IgD-negative memory B cell (primary cell): ENCODE measurements at regions not wholly inside any gene's neighbourhood (a gene's known extent, or its start where the extent isn't known, plus 50 kb on each side); places are given as distances from the start of the nearest gene placed in this dataset.
"Not testable (repeated sequence)": the region's sequence is repeated elsewhere in the genome, so short reads cannot be mapped to it uniquely, and the experiment has no call there.

Source experiments
- H3K27ac Mint-ChIP-seq, 3 donors: one replicate each; pipeline ENCODE4 v1.8.0; 2020 to 2022; ENCODE audit warnings: mild to moderate bottlenecking in 3 of 3, mixed read lengths in 3 of 3, moderate library complexity in 1 of 3
- H3K27me3 Mint-ChIP-seq: one replicate; pipeline ENCODE4 v1.8.0; 2021; ENCODE audit warnings: mixed read lengths
- H3K36me3 Mint-ChIP-seq: one replicate; pipeline ENCODE4 v1.8.0; 2020; ENCODE audit warnings: mild to moderate bottlenecking, mixed read lengths
- H3K4me1 Mint-ChIP-seq, 3 donors: one replicate each; pipeline ENCODE4 v1.8.0; 2020 to 2022; ENCODE audit warnings: mixed read lengths in 3 of 3, mild to moderate bottlenecking in 1 of 3
- H3K4me3 Mint-ChIP-seq, 4 donors: one replicate each; pipeline ENCODE4 v1.8.0; 2020 to 2022; ENCODE audit warnings: mild to moderate bottlenecking in 4 of 4, mixed read lengths in 4 of 4, moderate library complexity in 3 of 4
- H3K9me3 Mint-ChIP-seq, 3 donors: one replicate each; pipeline ENCODE4 v1.8.0; 2020 to 2021; ENCODE audit warnings: mixed read lengths in 3 of 3, mild to moderate bottlenecking in 1 of 3

- no peaks in the 10 kb centered on the region for H3K36me3 Mint-ChIP-seq
- no peaks in the 10 kb centered on the region for H3K27me3 Mint-ChIP-seq
- H3K4me3 Mint-ChIP-seq: no peak overlapping the region
- no peak overlapping the region for H3K27ac Mint-ChIP-seq
- no peaks in the 10 kb centered on the region for H3K4me1 Mint-ChIP-seq
- H3K9me3 Mint-ChIP-seq: peaks cover 0 to 2% (median 0%) of the 10 kb centered on the region in 3 donors
Measured at GRCh38 chr2:192952245-192952644, 757.5 kb upstream of the TMEFF2 start.

GRCh38 chr2:192948316-192948715, 753.6 kb upstream of the TMEFF2 start:
- H3K36me3 Mint-ChIP-seq: no peaks in the 10 kb centered on the region
- H3K4me3 Mint-ChIP-seq: no peak overlapping the region
- H3K27me3 Mint-ChIP-seq: no peaks in the 10 kb centered on the region
- no peak overlapping the region for H3K27ac Mint-ChIP-seq
- no peaks in the 10 kb centered on the region for H3K4me1 Mint-ChIP-seq
- no peaks in the 10 kb centered on the region for H3K9me3 Mint-ChIP-seq

GRCh38 chr2:192947352-192947751, 752.6 kb upstream of the TMEFF2 start:
- H3K36me3 Mint-ChIP-seq: no peaks in the 10 kb centered on the region
- H3K4me3 Mint-ChIP-seq: no peak overlapping the region
- H3K9me3 Mint-ChIP-seq: peaks cover 0 to 5% (median 0%) of the 10 kb centered on the region in 3 donors
- H3K4me1 Mint-ChIP-seq: no peaks in the 10 kb centered on the region
- no peak overlapping the region for H3K27ac Mint-ChIP-seq
- no peaks in the 10 kb centered on the region for H3K27me3 Mint-ChIP-seq

- Mint-ChIP-seq H3K36me3 (no peaks in the 10 kb centered on the region), H3K27me3 (peaks cover 3% of the 10 kb centered on the region), H3K4me3 (no peak overlapping the region), H3K27ac (no peak overlapping the region), H3K4me1 (no peaks in the 10 kb centered on the region), H3K9me3 (peaks cover 1 to 5% (median 2%) of the 10 kb centered on the region in 3 donors)
Measured at GRCh38 chr2:192940767-192941166, 746.0 kb upstream of the TMEFF2 start.

GRCh38 chr2:192932376-192932775, 737.6 kb upstream of the TMEFF2 start:
- Mint-ChIP-seq H3K4me3 (no peak overlapping the region), H3K36me3 (no peaks in the 10 kb centered on the region), H3K27ac (no peak overlapping the region), H3K4me1 (no peaks in the 10 kb centered on the region), H3K9me3 (peaks cover 0 to 3% (median 0%) of the 10 kb centered on the region in 3 donors), H3K27me3 (no peaks in the 10 kb centered on the region)

- not testable (repeated sequence) for H3K4me1 Mint-ChIP-seq, H3K36me3 Mint-ChIP-seq, H3K4me3 Mint-ChIP-seq, H3K27ac Mint-ChIP-seq, H3K9me3 Mint-ChIP-seq, H3K27me3 Mint-ChIP-seq
Measured at GRCh38 chr2:192921631-192922030, 726.9 kb upstream of the TMEFF2 start.

GRCh38 chr2:192901446-192901845, 706.7 kb upstream of the TMEFF2 start:
- Mint-ChIP-seq H3K9me3 (peaks cover 0 to 4% (median 0%) of the 10 kb centered on the region in 3 donors), H3K27ac (no peak overlapping the region), H3K27me3 (no peaks in the 10 kb centered on the region), H3K4me3 (no peak overlapping the region), H3K36me3 (no peaks in the 10 kb centered on the region), H3K4me1 (no peaks in the 10 kb centered on the region)

GRCh38 chr2:192899466-192899865, 704.7 kb upstream of the TMEFF2 start:
- Mint-ChIP-seq H3K27me3 (no peaks in the 10 kb centered on the region), H3K4me1 (no peaks in the 10 kb centered on the region), H3K4me3 (no peak overlapping the region), H3K36me3 (no peaks in the 10 kb centered on the region), H3K9me3 (no peaks in the 10 kb centered on the region), H3K27ac (no peak overlapping the region)

- not testable (repeated sequence) for H3K9me3 Mint-ChIP-seq, H3K36me3 Mint-ChIP-seq, H3K4me1 Mint-ChIP-seq, H3K27ac Mint-ChIP-seq, H3K4me3 Mint-ChIP-seq, H3K27me3 Mint-ChIP-seq
Measured at GRCh38 chr2:192893976-192894375, 699.2 kb upstream of the TMEFF2 start.

- no peaks in the 10 kb centered on the region for H3K36me3 Mint-ChIP-seq
- H3K9me3 Mint-ChIP-seq: no peaks in the 10 kb centered on the region
- no peaks in the 10 kb centered on the region for H3K4me1 Mint-ChIP-seq
- no peak overlapping the region for H3K4me3 Mint-ChIP-seq
- no peak overlapping the region for H3K27ac Mint-ChIP-seq
- H3K27me3 Mint-ChIP-seq: no peaks in the 10 kb centered on the region
Measured at GRCh38 chr2:192888109-192888508, 693.4 kb upstream of the TMEFF2 start.

GRCh38 chr2:192887337-192887736, 692.6 kb upstream of the TMEFF2 start:
- no peak overlapping the region for H3K27ac Mint-ChIP-seq

GRCh38 chr2:192886636-192887035, 691.9 kb upstream of the TMEFF2 start:
- no peaks in the 10 kb centered on the region for H3K36me3 Mint-ChIP-seq
- H3K27ac Mint-ChIP-seq: no peak overlapping the region

More at GRCh38 chr2:192887337-192887736, 692.6 kb upstream of the TMEFF2 start:
- Mint-ChIP-seq H3K9me3 (no peaks in the 10 kb centered on the region), H3K36me3 (no peaks in the 10 kb centered on the region), H3K4me1 (no peaks in the 10 kb centered on the region), H3K27me3 (no peaks in the 10 kb centered on the region), H3K4me3 (no peak overlapping the region)

GRCh38 chr2:192885569-192886160, 690.9 kb upstream of the TMEFF2 start:
- no peaks in the 10 kb centered on the region for H3K27me3 Mint-ChIP-seq
- H3K4me1 Mint-ChIP-seq: no peaks in the 10 kb centered on the region
- no peak overlapping the region for H3K4me3 Mint-ChIP-seq
- H3K36me3 Mint-ChIP-seq: no peaks in the 10 kb centered on the region
- no peak overlapping the region for H3K27ac Mint-ChIP-seq
- H3K9me3 Mint-ChIP-seq: no peaks in the 10 kb centered on the region

More at GRCh38 chr2:192886636-192887035, 691.9 kb upstream of the TMEFF2 start:
- H3K9me3 Mint-ChIP-seq: no peaks in the 10 kb centered on the region
- no peaks in the 10 kb centered on the region for H3K4me1 Mint-ChIP-seq
- H3K4me3 Mint-ChIP-seq: no peak overlapping the region
- no peaks in the 10 kb centered on the region for H3K27me3 Mint-ChIP-seq

- Mint-ChIP-seq H3K36me3 (no peaks in the 10 kb centered on the region), H3K27ac (no peak overlapping the region), H3K9me3 (peaks cover 0 to 5% (median under 1%) of the 10 kb centered on the region in 3 donors), H3K4me1 (no peaks in the 10 kb centered on the region), H3K27me3 (no peaks in the 10 kb centered on the region), H3K4me3 (no peak overlapping the region)
Measured at GRCh38 chr2:192877159-192877558, 682.4 kb upstream of the TMEFF2 start.

- Mint-ChIP-seq H3K27me3 (no peaks in the 10 kb centered on the region), H3K36me3 (no peaks in the 10 kb centered on the region), H3K9me3 (peaks cover 0 to 5% (median 2%) of the 10 kb centered on the region in 3 donors), H3K27ac (no peak overlapping the region), H3K4me3 (no peak overlapping the region), H3K4me1 (no peaks in the 10 kb centered on the region)
Measured at GRCh38 chr2:192876698-192877097, 682.0 kb upstream of the TMEFF2 start.

GRCh38 chr2:192854706-192855105, 660.0 kb upstream of the TMEFF2 start:
- Mint-ChIP-seq H3K4me3 (no peak overlapping the region), H3K27ac (no peak overlapping the region), H3K4me1 (no peaks in the 10 kb centered on the region), H3K9me3 (peaks cover 0 to 5% (median 0%) of the 10 kb centered on the region in 3 donors), H3K36me3 (no peaks in the 10 kb centered on the region), H3K27me3 (no peaks in the 10 kb centered on the region)
